ENCODE measurements at regions not wholly inside any gene's neighbourhood (a gene's known extent, or its start where the extent isn't known, plus 50 kb on each side); places are given as distances from the start of the nearest gene placed in this dataset.

- TF ChIP-seq, protein P1, sequence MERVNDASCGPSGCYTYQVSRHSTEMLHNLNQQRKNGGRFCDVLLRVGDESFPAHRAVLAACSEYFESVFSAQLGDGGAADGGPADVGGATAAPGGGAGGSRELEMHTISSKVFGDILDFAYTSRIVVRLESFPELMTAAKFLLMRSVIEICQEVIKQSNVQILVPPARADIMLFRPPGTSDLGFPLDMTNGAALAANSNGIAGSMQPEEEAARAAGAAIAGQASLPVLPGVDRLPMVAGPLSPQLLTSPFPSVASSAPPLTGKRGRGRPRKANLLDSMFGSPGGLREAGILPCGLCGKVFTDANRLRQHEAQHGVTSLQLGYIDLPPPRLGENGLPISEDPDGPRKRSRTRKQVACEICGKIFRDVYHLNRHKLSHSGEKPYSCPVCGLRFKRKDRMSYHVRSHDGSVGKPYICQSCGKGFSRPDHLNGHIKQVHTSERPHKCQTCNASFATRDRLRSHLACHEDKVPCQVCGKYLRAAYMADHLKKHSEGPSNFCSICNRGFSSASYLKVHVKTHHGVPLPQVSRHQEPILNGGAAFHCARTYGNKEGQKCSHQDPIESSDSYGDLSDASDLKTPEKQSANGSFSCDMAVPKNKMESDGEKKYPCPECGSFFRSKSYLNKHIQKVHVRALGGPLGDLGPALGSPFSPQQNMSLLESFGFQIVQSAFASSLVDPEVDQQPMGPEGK (CRISPR knock-in tag; IDR thresholded peaks at IDR 0.05), result peak; percentile 61
- TF ChIP-seq SP5 (CRISPR knock-in tag; IDR thresholded peaks at IDR 0.05; ENCODE audit: borderline replicate concordance, low read depth) (0 out of 2 replicates have a peak, but pooled peaks have one; percentile 30), CCDC6 (CRISPR knock-in tag; IDR thresholded peaks at IDR 0.05) (0 out of 2 replicates have a peak, but pooled peaks have one; percentile 15), ZBTB8A (CRISPR knock-in tag; IDR thresholded peaks at IDR 0.05; ENCODE audit: borderline replicate concordance, low read depth) (no peak), MTF1 (CRISPR knock-in tag; IDR thresholded peaks at IDR 0.05) (no peak), ZNF572 (CRISPR knock-in tag; IDR thresholded peaks at IDR 0.05) (no peak), SALL2 (CRISPR knock-in tag; IDR thresholded peaks at IDR 0.05) (0 out of 2 replicates have a peak, but pooled peaks have one; percentile 3), ZEB1 (IDR thresholded peaks at IDR 0.05; ENCODE audit: insufficient replicate concordance, low read depth) (peak; percentile 33), NKX3-1 (CRISPR knock-in tag; IDR thresholded peaks at IDR 0.05) (peak; percentile 5; the same call in 1 of the 2 replicates), ZKSCAN8 (CRISPR knock-in tag; IDR thresholded peaks at IDR 0.05; ENCODE audit: borderline replicate concordance) (peak; percentile 56; the same call in 1 of the 2 replicates), FOXA1 (IDR thresholded peaks at IDR 0.05) (no peak), FOXA1 (CRISPR knock-in tag; IDR thresholded peaks at IDR 0.05) (no peak; the same call in 1 of the 2 replicates), MYNN (CRISPR knock-in tag; IDR thresholded peaks at IDR 0.05; ENCODE audit: low read depth) (0 out of 2 replicates have a peak, but pooled peaks have one; percentile 27), PBX3 (CRISPR knock-in tag; IDR thresholded peaks at IDR 0.05; ENCODE audit: borderline replicate concordance) (no peak), ZBTB26 (CRISPR knock-in tag; IDR thresholded peaks at IDR 0.05; ENCODE audit: borderline replicate concordance) (no peak; the same call in 1 of the 2 replicates), THAP7 (CRISPR knock-in tag; IDR thresholded peaks at IDR 0.05) (no peak)
- TF ChIP-seq, protein P2, sequence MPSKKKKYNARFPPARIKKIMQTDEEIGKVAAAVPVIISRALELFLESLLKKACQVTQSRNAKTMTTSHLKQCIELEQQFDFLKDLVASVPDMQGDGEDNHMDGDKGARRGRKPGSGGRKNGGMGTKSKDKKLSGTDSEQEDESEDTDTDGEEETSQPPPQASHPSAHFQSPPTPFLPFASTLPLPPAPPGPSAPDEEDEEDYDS (CRISPR knock-in tag; IDR thresholded peaks at IDR 0.05), result peak; percentile 75
- TF ChIP-seq, protein P3, sequence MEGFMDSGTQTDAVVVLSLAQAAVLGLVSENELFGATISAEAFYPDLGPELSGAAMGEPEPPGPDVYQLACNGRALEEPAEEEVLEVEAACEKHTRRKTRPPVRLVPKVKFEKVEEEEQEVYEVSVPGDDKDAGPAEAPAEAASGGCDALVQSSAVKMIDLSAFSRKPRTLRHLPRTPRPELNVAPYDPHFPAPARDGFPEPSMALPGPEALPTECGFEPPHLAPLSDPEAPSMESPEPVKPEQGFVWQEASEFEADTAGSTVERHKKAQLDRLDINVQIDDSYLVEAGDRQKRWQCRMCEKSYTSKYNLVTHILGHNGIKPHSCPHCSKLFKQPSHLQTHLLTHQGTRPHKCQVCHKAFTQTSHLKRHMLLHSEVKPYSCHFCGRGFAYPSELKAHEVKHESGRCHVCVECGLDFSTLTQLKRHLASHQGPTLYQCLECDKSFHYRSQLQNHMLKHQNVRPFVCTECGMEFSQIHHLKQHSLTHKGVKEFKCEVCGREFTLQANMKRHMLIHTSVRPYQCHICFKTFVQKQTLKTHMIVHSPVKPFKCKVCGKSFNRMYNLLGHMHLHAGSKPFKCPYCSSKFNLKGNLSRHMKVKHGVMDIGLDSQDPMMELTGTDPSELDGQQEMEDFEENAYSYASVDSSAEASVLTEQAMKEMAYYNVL (CRISPR knock-in tag; IDR thresholded peaks at IDR 0.05; ENCODE audit: borderline replicate concordance), result peak; percentile 49; the same call in 1 of the 2 replicates
- TF ChIP-seq, protein P4, sequence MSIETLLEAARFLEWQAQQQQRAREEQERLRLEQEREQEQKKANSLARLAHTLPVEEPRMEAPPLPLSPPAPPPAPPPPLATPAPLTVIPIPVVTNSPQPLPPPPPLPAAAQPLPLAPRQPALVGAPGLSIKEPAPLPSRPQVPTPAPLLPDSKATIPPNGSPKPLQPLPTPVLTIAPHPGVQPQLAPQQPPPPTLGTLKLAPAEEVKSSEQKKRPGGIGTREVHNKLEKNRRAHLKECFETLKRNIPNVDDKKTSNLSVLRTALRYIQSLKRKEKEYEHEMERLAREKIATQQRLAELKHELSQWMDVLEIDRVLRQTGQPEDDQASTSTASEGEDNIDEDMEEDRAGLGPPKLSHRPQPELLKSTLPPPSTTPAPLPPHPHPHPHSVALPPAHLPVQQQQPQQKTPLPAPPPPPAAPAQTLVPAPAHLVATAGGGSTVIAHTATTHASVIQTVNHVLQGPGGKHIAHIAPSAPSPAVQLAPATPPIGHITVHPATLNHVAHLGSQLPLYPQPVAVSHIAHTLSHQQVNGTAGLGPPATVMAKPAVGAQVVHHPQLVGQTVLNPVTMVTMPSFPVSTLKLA (IDR thresholded peaks at IDR 0.05), result no peak
These were observed 161.1 kb upstream of the TBL1XR1 start (continued) for GRCh38 chr3:177358091-177358976.
